KMS-11 (cell line): ENCODE measurements at regions not wholly inside any gene's neighbourhood (a gene's known extent, or its start where the extent isn't known, plus 50 kb on each side); places are given as distances from the start of the nearest gene placed in this dataset.

ENCODE experiments used
- H2AFZ ChIP-seq: fragments of 200-600 bp; sonication (generic); 2 replicates; pipeline ENCODE4 v1.6.1; 2016; ENCODE audit warnings: antibody characterized with exemption, mixed run types, low read depth
- H3K27ac ChIP-seq: fragments of 200-600 bp; sonication (generic); 2 replicates; pipeline ENCODE4 v1.6.1; 2016; ENCODE audit warnings: mild to moderate bottlenecking, mixed run types
- H3K27me3 ChIP-seq: fragments of 200-600 bp; sonication (generic); 2 replicates; pipeline ENCODE4 v1.6.1; 2017; ENCODE audit warnings: mild to moderate bottlenecking, low read depth, mixed run types, moderate library complexity; ENCODE audit not compliant: insufficient read depth
- H3K36me3 ChIP-seq: fragments of 200-600 bp; sonication (generic); 2 replicates; pipeline ENCODE4 v1.6.1; 2017; ENCODE audit warnings: mild to moderate bottlenecking, mixed run types; ENCODE audit not compliant: insufficient read depth
- H3K4me1 ChIP-seq: fragments of 200-600 bp; sonication (generic); 2 replicates; pipeline ENCODE4 v1.6.1; 2016; ENCODE audit warnings: mild to moderate bottlenecking, low read depth, mixed run types; ENCODE audit not compliant: poor library complexity, severe bottlenecking
- H3K4me2 ChIP-seq: fragments of 200-600 bp; sonication (generic); 2 replicates; pipeline ENCODE4 v1.7.0; 2016; ENCODE audit warnings: mild to moderate bottlenecking, mixed run types
- H3K4me3 ChIP-seq: fragments of 200-600 bp; sonication (generic); IDR thresholded peaks from 2 replicates; pipeline ENCODE4 v1.6.1; 2017; ENCODE audit warnings: low read depth, low read length, mixed read lengths; ENCODE audit not compliant: insufficient read depth
- H3K79me2 ChIP-seq: fragments of 200-600 bp; sonication (generic); 2 replicates; pipeline ENCODE4 v1.6.1; 2016; ENCODE audit warnings: low read depth, mixed run types; ENCODE audit not compliant: insufficient read depth
- H3K9ac ChIP-seq: fragments of 200-600 bp; sonication (generic); 2 replicates; pipeline ENCODE4 v1.6.1; 2016; ENCODE audit warnings: mild to moderate bottlenecking, mixed run types
- H4K20me1 ChIP-seq: fragments of 200-600 bp; sonication (generic); 2 replicates; pipeline ENCODE4 v1.6.1; 2016; ENCODE audit warnings: mild to moderate bottlenecking, mixed run types; ENCODE audit not compliant: insufficient read depth
- TF ChIP-seq, protein P1 (sequence below): fragments of 200-600 bp; sonication (generic); conservative IDR thresholded peaks from 2 replicates; pipeline ENCODE4 v1.6.1; 2017; ENCODE audit warnings: low read depth, mild to moderate bottlenecking, antibody characterized with exemption, low read length, moderate library complexity, mixed read lengths

DNA sequence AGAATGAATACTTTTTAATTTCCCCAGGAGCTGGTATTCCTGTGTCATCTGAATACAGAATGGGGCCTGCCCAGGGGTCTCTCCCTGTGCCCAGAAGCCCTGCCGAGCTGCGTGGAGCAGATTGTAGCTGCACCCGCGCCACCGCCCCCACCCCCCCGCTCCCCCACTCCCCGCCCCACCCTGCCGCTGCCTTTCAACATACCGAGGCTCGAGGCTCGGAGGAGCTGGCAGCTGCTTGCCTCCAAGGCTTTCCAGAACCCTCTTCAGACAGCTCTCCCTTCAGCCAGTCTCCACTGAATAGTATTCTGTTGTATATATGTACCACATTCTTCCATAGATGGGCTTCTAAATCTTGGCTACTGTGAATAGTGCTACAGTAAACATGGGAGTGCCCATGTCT, 150.7 kb downstream of the TSN start:
- no peaks in the 10 kb centered on the region for H4K20me1 ChIP-seq
- H3K4me1 ChIP-seq, result no peaks in the 10 kb centered on the region
- H3K79me2 ChIP-seq, result no peaks in the 10 kb centered on the region
- TF ChIP-seq, protein P1, sequence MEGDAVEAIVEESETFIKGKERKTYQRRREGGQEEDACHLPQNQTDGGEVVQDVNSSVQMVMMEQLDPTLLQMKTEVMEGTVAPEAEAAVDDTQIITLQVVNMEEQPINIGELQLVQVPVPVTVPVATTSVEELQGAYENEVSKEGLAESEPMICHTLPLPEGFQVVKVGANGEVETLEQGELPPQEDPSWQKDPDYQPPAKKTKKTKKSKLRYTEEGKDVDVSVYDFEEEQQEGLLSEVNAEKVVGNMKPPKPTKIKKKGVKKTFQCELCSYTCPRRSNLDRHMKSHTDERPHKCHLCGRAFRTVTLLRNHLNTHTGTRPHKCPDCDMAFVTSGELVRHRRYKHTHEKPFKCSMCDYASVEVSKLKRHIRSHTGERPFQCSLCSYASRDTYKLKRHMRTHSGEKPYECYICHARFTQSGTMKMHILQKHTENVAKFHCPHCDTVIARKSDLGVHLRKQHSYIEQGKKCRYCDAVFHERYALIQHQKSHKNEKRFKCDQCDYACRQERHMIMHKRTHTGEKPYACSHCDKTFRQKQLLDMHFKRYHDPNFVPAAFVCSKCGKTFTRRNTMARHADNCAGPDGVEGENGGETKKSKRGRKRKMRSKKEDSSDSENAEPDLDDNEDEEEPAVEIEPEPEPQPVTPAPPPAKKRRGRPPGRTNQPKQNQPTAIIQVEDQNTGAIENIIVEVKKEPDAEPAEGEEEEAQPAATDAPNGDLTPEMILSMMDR, result no peak
- H3K36me3 ChIP-seq, result no peaks in the 10 kb centered on the region
- H2AFZ ChIP-seq, result no peak overlapping the region
- no peak overlapping the region for H3K9ac ChIP-seq
- no peak overlapping the region for H3K4me3 ChIP-seq
- no peaks in the 10 kb centered on the region for H3K27me3 ChIP-seq
- no peak overlapping the region for H3K27ac ChIP-seq
- H3K4me2 ChIP-seq, result no peak overlapping the region

- Histone ChIP-seq H3K4me1 (no peaks in the 10 kb centered on the region), H3K36me3 (no peaks in the 10 kb centered on the region), H3K4me2 (no peak overlapping the region), H4K20me1 (no peaks in the 10 kb centered on the region), H2AFZ (no peak overlapping the region), H3K27me3 (no peaks in the 10 kb centered on the region), H3K4me3 (no peak overlapping the region), H3K27ac (no peak overlapping the region), H3K9ac (no peak overlapping the region), H3K79me2 (no peaks in the 10 kb centered on the region)
- TF ChIP-seq, protein P1, result no peak
Observed at GRCh38 chr2:121907928-121908327, 152.5 kb downstream of the TSN start.

- no peaks in the 10 kb centered on the region for H3K79me2 ChIP-seq
- H3K36me3 ChIP-seq, result no peaks in the 10 kb centered on the region
- no peaks in the 10 kb centered on the region for H4K20me1 ChIP-seq
- no peak overlapping the region for H3K27ac ChIP-seq
- no peaks in the 10 kb centered on the region for H3K27me3 ChIP-seq
- H2AFZ ChIP-seq, result no peak overlapping the region
- no peaks in the 10 kb centered on the region for H3K4me1 ChIP-seq
- TF ChIP-seq, protein P1, result no peak
- H3K9ac ChIP-seq, result no peak overlapping the region
- no peak overlapping the region for H3K4me3 ChIP-seq
- no peak overlapping the region for H3K4me2 ChIP-seq
Observed at GRCh38 chr2:121910139-121910538, 154.7 kb downstream of the TSN start.

- no peak overlapping the region for H3K4me3 ChIP-seq
- H3K27ac ChIP-seq, result no peak overlapping the region
- no peaks in the 10 kb centered on the region for H3K79me2 ChIP-seq
- H3K4me1 ChIP-seq, result no peaks in the 10 kb centered on the region
- H2AFZ ChIP-seq, result no peak overlapping the region
- H4K20me1 ChIP-seq, result no peaks in the 10 kb centered on the region
- H3K9ac ChIP-seq, result no peak overlapping the region
- no peaks in the 10 kb centered on the region for H3K27me3 ChIP-seq
- TF ChIP-seq, protein P1, result no peak
- no peak overlapping the region for H3K4me2 ChIP-seq
- no peaks in the 10 kb centered on the region for H3K36me3 ChIP-seq
Observed at GRCh38 chr2:121911036-121911435, 155.6 kb downstream of the TSN start.
